ENCODE measurements at regions not wholly inside any gene's neighbourhood (a gene's known extent, or its start where the extent isn't known, plus 50 kb on each side); places are given as distances from the start of the nearest gene placed in this dataset.

- H3K4me3 ChIP-seq: no peak overlapping the region
- H3K36me3 ChIP-seq: no peaks in the 10 kb centered on the region
- peaks cover 0 to 33% (median under 1%) of the 10 kb centered on the region in 12 donors for H3K4me1 ChIP-seq
- H3K27ac ChIP-seq: no peak overlapping the region
- WGBS, 4 donors: 30 to 41% (median 33%) methylated on average over 3 of the region's 3 CpGs
- intact Hi-C loops (cut with DNase I): no loop called here
- no peak for ATAC-seq
- no peaks in the 10 kb centered on the region for H3K27me3 ChIP-seq
- no peak for DNase-seq
- H3K9me3 ChIP-seq: no peaks in the 10 kb centered on the region
- no peak for TF ChIP-seq CTCF (IDR thresholded peaks at IDR 0.05)
- no peak for TF ChIP-seq POLR2A (IDR thresholded peaks at IDR 0.05)
Observed at GRCh38 chr11:79508461-79508860, 67.6 kb upstream of the TENM4 start.

DNA sequence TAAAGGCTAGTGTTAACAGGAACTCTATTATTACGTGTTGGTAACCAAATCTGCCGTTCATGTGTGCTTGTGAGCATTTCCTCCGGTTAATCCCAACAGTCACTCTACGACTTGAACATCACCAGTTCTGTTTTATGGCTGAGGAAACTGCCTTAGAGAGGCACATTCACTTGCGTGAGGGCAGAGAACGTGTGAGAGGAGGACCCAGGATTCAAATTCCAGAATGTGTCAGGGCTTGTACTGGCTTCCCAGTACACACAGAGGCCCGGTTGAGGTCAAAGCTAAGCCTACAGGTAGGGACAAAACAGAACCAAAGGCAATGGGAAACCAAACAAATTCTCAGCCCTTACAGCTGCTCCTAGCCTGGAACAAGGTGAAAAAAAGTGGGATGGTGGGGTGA is 66.9 kb upstream of the TENM4 start:
- H3K36me3 ChIP-seq: no peaks in the 10 kb centered on the region
- no peaks in the 10 kb centered on the region for H3K27me3 ChIP-seq
- ATAC-seq (no peak), DNase-seq (no peak)
- H3K9me3 ChIP-seq: no peaks in the 10 kb centered on the region
- no peak overlapping the region for H3K4me3 ChIP-seq
- H3K4me1 ChIP-seq: peaks cover 0 to 35% (median 7%) of the 10 kb centered on the region in 12 donors
- intact Hi-C loops (cut with DNase I): no loop called here
- 60 to 70% (median 67%) methylated on average over 7 of the region's 7 CpGs for WGBS, 4 donors
- TF ChIP-seq POLR2A (IDR thresholded peaks at IDR 0.05) (no peak), CTCF (IDR thresholded peaks at IDR 0.05) (no peak)
- no peak overlapping the region for H3K27ac ChIP-seq

GRCh38 chr11:79506734-79507344 is 66.0 kb upstream of the TENM4 start:
- Histone ChIP-seq H3K36me3 (no peaks in the 10 kb centered on the region), H3K27ac (no peak overlapping the region), H3K4me1 (peaks cover 0 to 31% (median 9%) of the 10 kb centered on the region in 12 donors), H3K9me3 (no peaks in the 10 kb centered on the region), H3K4me3 (no peak overlapping the region), H3K27me3 (no peaks in the 10 kb centered on the region)
- intact Hi-C loops (cut with DNase I): no loop called here
- 52 to 65% (median 59%) methylated on average over 11 of the region's 11 CpGs for WGBS, 4 donors
- no peak for DNase-seq
- ATAC-seq: no peak
- TF ChIP-seq POLR2A (IDR thresholded peaks at IDR 0.05) (no peak), CTCF (IDR thresholded peaks at IDR 0.05) (no peak)

GRCh38 chr11:79506124-79506523 is 65.3 kb upstream of the TENM4 start:
- no peak for TF ChIP-seq POLR2A (IDR thresholded peaks at IDR 0.05)
- Histone ChIP-seq H3K9me3 (no peaks in the 10 kb centered on the region), H3K4me1 (peaks cover 0 to 31% (median 9%) of the 10 kb centered on the region in 12 donors), H3K27ac (no peak overlapping the region), H3K27me3 (no peaks in the 10 kb centered on the region), H3K36me3 (no peaks in the 10 kb centered on the region), H3K4me3 (no peak overlapping the region)
- 77 to 80% (median 79%) methylated on average over 3 of the region's 3 CpGs for WGBS, 4 donors
- ATAC-seq (no peak), DNase-seq (no peak)
- intact Hi-C loops (cut with DNase I): no loop called here

DNA sequence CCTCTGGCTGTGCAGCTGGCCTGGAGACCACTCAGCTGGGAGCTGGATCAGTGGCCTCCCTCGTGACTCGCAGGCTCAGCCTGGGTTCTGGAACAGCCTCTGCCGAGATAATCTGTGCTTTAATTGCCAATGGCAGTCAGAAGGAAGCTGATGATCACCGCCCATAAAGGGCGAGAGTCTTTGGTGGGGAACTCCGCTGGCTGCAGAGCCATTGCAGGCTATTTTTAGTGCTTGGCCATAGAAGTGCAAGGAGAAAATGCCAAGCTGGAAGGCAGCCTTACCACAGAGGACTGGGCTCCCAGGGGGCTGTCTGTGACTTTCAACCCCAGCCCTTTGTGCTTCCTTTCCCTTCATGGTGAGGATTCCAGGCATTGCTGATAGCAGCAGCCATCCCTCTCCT is 62.2 kb upstream of the TENM4 start:
- ATAC-seq: peak; percentile 86 to 92 (median 88)
- peak overlapping the region in 8 of 12 donors; percentile 17 to 80 (median 64) for H3K27ac ChIP-seq
- TF ChIP-seq CTCF (IDR thresholded peaks at IDR 0.05): no peak
- H3K9me3 ChIP-seq: peaks cover 0 to 2% (median 0%) of the 10 kb centered on the region in 12 donors
- H3K4me1 ChIP-seq: peaks cover 0 to 23% (median 9%) of the 10 kb centered on the region in 12 donors
- H3K4me3 ChIP-seq: no peak overlapping the region
- intact Hi-C loops (cut with DNase I): no loop called here
- 10 to 19% (median 15%) methylated on average over 6 of the region's 6 CpGs for WGBS, 4 donors
- no peaks in the 10 kb centered on the region for H3K27me3 ChIP-seq
- peak; percentile 53 to 71 (median 66) for DNase-seq
- no peaks in the 10 kb centered on the region for H3K36me3 ChIP-seq

Data from heart left ventricle (tissue), 16 donors.